ENCODE measurements at regions not wholly inside any gene's neighbourhood (a gene's known extent, or its start where the extent isn't known, plus 50 kb on each side); places are given as distances from the start of the nearest gene placed in this dataset.

DNA sequence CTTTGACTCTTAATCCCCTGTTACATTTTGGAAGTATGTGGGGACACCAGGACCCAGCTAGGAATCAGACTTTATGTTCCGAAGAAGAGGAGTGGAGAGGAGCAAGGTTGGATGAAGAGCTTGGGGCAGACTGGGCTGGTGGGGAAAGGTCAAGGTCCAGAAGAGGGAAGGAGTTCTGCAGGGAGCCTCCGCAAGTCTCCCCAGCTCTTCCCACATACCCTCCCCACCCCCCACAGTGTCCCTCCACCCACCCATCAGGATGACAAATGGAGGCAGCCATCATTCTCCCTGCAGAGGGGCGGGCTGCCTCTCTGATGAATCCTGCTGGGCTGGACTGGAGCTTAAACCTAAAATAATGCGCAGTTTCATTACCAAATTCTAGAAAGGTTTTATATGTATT, 77.2 kb downstream of the ACKR3 start:
- no peak overlapping the region for H3K4me3 ChIP-seq
- H3K4me1 ChIP-seq = peaks cover 0 to 12% of the 10 kb centered on the region in 2 donors
- H3K27me3 ChIP-seq = no peaks in the 10 kb centered on the region
- H3K9me3 ChIP-seq = peaks cover 0 to 22% of the 10 kb centered on the region in 2 donors
- no peak for TF ChIP-seq CTCF (IDR thresholded peaks at IDR 0.05)
- H3K36me3 ChIP-seq = no peaks in the 10 kb centered on the region
- DNase-seq (ENCODE audit: low spot score) = peak; percentile 43
- no peak overlapping the region for H3K27ac ChIP-seq

DNA sequence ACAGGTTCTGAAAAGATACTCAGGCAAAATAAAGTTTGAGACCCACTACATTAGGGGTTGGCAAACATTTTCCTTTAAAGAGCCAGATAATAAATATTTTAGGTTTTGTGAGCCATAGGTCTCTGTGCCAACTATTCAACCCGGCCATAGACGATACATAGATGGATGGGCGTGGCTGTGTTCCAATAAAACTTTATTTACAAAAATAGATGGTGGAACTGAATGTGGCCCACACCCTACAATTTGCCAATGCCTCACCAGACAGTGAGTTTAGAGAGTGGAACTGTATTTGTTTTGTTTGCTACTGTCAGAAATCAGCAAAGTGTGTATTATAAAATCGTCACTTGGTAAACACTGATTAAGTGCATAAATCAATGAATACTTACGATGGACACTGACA, 78.0 kb downstream of the ACKR3 start:
- Histone ChIP-seq H3K36me3 (no peaks in the 10 kb centered on the region), H3K27ac (no peak overlapping the region), H3K4me3 (no peak overlapping the region), H3K4me1 (peaks cover 0 to 8% of the 10 kb centered on the region in 2 donors), H3K9me3 (peaks cover 0 to 21% of the 10 kb centered on the region in 2 donors), H3K27me3 (no peaks in the 10 kb centered on the region)
- no peak for DNase-seq (ENCODE audit: low spot score)
- no peak for TF ChIP-seq CTCF (IDR thresholded peaks at IDR 0.05)

- peak; percentile 59 for DNase-seq (ENCODE audit: low spot score)
- no peak overlapping the region for H3K27ac ChIP-seq
- no peaks in the 10 kb centered on the region for H3K36me3 ChIP-seq
- H3K27me3 ChIP-seq = no peaks in the 10 kb centered on the region
- no peak overlapping the region for H3K4me3 ChIP-seq
- no peak for TF ChIP-seq CTCF (IDR thresholded peaks at IDR 0.05)
- no peaks in the 10 kb centered on the region for H3K4me1 ChIP-seq
- peaks cover 0 to 14% of the 10 kb centered on the region in 2 donors for H3K9me3 ChIP-seq
Observed at GRCh38 chr2:236653863-236654262, 84.2 kb downstream of the ACKR3 start.

DNA sequence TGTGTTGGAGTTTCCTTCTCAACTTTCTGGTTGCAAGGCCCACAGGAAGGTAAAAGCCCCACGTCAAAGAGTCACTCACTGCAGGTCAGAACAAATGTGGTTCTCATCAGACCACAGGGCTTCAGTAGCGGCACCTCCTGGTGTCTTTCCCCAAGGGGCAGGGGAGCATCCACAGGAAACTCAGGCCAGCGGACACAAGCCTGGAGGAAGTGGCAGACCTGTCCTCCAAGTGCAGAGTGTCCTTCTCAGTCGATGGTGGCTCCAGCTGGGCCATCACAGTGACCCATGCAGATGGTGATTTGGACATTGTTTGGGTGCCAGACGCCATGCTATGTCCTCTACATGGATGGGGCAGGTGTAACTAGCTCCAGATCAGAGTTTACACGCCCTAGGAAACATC, 84.9 kb downstream of the ACKR3 start:
- peak; percentile 51 for DNase-seq (ENCODE audit: low spot score)
- no peak overlapping the region for H3K4me3 ChIP-seq
- H3K27me3 ChIP-seq = no peaks in the 10 kb centered on the region
- TF ChIP-seq CTCF (IDR thresholded peaks at IDR 0.05) = no peak
- H3K36me3 ChIP-seq = no peaks in the 10 kb centered on the region
- no peak overlapping the region for H3K27ac ChIP-seq
- H3K4me1 ChIP-seq = no peaks in the 10 kb centered on the region
- H3K9me3 ChIP-seq = peaks cover 0 to 10% of the 10 kb centered on the region in 2 donors

- H3K27me3 ChIP-seq = no peaks in the 10 kb centered on the region
- DNase-seq (ENCODE audit: low spot score) = peak; percentile 26
Observed at GRCh38 chr2:236656166-236656565, 86.5 kb downstream of the ACKR3 start.

More at GRCh38 chr2:236656166-236656565, 86.5 kb downstream of the ACKR3 start:
- no peaks in the 10 kb centered on the region for H3K9me3 ChIP-seq
- TF ChIP-seq CTCF (IDR thresholded peaks at IDR 0.05) = no peak
- H3K4me3 ChIP-seq = no peak overlapping the region
- H3K4me1 ChIP-seq = peaks cover 0 to 11% of the 10 kb centered on the region in 2 donors
- H3K27ac ChIP-seq = no peak overlapping the region
- H3K36me3 ChIP-seq = no peaks in the 10 kb centered on the region
